Activated CD4-positive, alpha-beta T cell treated with anti-CD3 and anti-CD28 coated beads, Interleukin-10, Interleukin-2, amounts not matched to agents 100 ng/mL and 50 ng/mL, durations not matched to agents 16 hours and 8 hours (primary cell): ENCODE measurements at regions not wholly inside any gene's neighbourhood (a gene's known extent, or its start where the extent isn't known, plus 50 kb on each side); places are given as distances from the start of the nearest gene placed in this dataset.
"Not testable (repeated sequence)": the region's sequence is repeated elsewhere in the genome, so short reads cannot be mapped to it uniquely, and the experiment has no call there.

Source experiments
- DNase-seq: peaks from one replicate; pipeline ENCODE4 v3.0.0-alpha.2; 2020

- DNase-seq, result no peak
These were observed 1102.6 kb upstream of the EPHA6 start for GRCh38 chr3:95711789-95712188.

- DNase-seq, result no peak
These were observed 1099.3 kb upstream of the EPHA6 start for GRCh38 chr3:95715128-95715527.

DNA sequence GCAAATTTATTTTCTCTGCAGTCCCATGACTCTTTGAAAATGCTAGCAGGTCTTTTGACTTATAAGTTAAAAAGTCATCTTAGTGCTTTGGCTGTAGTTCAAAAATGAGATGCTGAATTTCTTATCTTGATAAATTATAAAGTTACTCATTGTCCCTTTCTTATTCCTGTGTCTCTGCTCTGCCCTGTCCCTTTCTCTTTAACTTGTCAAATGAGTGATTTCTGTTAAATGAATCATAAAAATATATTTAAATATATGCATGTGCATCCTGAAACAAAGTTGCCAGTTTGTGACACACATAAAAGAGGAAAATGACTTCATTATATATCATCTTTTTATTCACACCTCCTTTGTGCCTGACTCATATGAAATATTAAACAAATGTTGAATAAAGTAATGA is 1097.3 kb upstream of the EPHA6 start:
- no peak for DNase-seq

GRCh38 chr3:95718168-95718567 is 1096.2 kb upstream of the EPHA6 start:
- no peak for DNase-seq

DNA sequence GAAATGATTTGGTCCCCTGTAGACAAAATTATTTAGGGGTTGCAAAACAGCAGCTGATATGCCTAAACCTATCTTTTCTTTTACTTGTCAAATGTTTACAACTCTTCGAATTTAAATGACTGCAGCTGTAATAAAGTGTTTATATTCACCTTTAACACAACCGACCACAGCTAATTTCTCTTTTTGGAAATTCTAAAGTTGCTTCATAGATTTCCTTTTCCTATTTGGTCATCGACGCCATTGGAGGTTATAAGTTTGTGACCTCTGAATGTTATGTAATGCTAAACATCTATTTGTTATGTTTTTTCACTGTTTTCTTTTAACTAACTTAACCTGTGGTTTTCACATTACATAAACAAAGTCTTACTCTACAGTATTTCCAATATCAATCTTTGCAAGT is 1094.9 kb upstream of the EPHA6 start:
- no peak for DNase-seq

- peak; percentile 2 for DNase-seq
These were observed 1092.5 kb upstream of the EPHA6 start for GRCh38 chr3:95721938-95722337.

DNA sequence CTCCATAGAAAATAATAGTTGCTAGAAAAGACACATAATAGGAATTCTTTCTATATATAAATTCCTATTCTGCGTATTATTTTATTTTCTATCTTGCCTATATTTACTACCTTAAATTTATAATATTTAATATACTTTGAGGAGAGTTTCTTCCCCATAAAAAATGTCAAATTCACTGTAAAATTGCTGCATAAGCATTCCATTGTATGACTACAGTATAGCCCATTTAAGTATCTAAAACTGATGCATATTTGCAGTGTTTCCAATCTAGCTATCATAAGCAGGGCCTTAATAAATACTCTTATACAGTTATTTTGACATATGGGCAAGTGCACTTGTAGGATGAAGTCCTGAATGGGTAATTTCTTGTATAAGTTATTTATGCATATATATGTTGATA is 1088.6 kb upstream of the EPHA6 start:
- DNase-seq, result no peak

- peak; percentile 2 for DNase-seq
These were observed 1082.6 kb upstream of the EPHA6 start for GRCh38 chr3:95731753-95732152.

DNA sequence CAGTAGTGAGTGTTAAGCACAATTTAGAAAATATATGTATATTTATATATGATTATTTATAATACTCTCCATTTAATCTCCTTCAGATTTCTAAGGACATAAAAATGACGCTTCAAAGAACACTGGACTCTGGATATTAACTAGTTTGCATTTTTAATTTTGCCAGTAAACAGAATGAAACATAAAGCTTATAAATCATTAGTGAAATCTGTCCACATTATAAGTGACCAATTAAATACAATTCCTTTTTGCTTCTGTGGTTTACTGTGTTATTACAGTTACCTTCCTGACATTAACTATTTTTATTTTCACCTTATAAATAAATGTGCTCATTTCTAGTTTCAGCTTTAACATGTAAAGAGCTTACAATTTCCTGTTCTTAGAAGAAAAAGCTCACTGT is 1081.1 kb upstream of the EPHA6 start:
- DNase-seq, result no peak

GRCh38 chr3:95738045-95738444 is 1076.3 kb upstream of the EPHA6 start:
- no peak for DNase-seq

GRCh38 chr3:95744896-95745295 is 1069.5 kb upstream of the EPHA6 start:
- DNase-seq, result not testable (repeated sequence)

GRCh38 chr3:95750097-95750496 is 1064.3 kb upstream of the EPHA6 start:
- DNase-seq, result no peak

- no peak for DNase-seq
These were observed 1062.9 kb upstream of the EPHA6 start for GRCh38 chr3:95751509-95751908.

DNA sequence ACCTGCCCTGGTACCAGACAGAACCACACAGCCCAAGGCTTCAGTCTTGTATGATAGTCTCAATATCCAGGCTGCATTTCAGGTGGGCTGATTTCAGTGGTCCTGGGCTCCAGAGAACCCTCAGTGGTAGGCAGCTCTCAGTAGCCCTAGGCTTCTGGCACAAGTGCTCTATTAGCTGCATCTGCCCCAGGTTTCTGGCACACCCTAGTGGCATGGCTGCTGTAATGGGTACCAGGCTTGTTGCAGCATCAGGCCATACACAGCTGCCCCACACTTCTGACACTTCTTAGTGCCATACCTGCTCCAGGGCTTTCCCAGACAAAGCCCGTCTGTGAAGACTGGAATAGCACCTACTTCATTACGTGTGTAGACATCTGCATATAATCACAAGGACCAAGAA is 1062.2 kb upstream of the EPHA6 start:
- no peak for DNase-seq

DNA sequence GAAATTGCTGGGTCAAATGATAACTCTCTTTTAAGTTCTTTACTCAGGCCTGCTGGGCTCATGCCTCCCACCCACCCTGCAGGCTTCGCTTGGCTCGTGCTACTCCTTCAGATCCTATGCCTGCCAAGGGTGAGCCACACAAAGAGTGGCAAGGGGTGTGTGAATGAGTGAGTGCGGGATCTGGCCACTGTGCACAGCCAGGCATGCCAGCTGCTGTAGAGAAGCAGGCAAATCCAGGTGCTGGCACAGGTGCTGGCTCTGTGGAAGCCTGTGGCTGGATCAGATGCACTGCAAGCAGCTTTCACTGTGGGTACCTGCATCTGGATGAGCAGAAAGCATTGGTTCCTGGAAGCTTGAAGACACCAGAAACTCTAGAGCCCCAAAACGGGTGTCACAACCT is 1055.7 kb upstream of the EPHA6 start:
- no peak for DNase-seq

DNA sequence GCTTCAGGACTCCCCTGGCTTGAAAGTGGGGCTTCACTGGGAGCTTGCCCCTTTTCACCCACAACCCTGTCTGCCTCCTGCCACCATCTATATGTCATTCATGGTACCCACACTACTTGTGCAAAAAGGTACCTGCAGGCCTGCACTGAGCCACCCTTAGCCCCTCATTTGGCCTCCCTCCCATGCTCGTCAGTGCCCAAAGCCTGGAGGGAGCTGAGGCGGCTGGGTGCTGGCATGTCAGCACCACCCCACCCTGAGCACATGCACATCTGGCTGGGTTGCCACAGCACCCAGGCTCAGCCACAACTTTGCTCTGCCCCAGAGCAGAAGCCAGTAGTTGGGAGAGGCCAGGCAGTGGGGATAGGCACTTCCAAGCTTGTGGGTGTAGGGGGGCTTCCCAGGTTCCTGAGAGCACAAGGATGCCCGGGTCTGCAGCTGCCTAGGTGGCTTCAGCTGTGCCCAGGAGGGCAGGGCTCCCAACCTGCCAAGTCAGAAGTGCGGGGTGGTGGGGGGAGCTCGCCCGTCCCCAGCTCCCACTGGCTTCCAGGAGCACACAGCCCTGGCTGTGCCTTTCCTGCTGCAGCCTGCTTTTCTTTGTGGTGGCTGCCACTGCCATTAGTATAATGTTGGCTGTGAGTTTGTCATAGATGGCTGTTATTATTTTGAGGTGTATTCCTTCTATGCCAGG is 1054.6 kb upstream of the EPHA6 start:
- DNase-seq, result no peak

DNA sequence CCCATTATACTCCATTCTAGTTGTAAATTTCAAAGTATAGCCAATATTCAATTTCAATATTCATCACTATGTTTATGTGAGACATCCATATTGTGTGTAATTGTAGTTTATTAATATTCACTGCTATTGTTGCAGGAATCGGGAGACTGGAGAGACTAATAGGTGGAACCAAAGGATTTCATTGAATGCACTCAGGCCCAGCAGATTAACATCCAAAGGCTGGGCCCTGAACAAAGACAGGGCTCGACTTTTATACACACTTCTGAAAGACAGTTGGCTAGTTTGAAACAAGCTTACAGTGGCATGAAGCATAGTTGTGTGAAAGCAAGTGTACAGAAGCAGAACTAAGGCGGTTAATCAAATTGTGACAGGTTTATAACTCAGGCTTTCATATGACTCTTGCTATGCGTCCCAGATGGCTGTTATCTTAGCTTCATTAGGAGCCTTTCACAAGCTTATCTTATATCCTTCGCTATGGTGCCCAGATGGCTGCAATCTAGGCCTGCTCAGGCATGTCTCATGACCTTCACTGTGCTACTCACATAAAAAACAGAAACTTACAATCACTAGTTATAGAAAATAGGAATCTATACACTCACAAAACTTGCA is 1038.8 kb upstream of the EPHA6 start:
- DNase-seq, result no peak

DNA sequence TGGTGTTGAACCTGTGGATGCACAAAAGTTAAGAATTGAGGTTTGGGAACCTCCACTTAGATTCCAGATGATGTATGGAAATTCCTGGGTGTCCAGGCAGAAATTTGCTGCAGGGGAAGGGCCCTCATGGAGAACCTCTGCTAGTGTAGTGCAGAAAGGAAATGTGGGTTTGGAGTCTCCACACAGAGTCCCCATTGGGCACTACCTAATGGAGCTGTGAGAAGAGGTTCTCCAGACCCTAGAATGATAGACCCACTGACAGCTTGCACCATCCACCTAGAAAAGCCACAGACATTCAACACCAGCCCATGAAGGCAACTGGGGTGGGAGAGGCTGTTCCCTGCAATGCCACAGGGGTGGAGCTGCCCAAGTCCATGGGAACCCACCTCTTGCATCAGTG is 1032.8 kb upstream of the EPHA6 start:
- no peak for DNase-seq

- DNase-seq, result no peak
These were observed 1025.3 kb upstream of the EPHA6 start for GRCh38 chr3:95789111-95789510.

- no peak for DNase-seq
These were observed 1017.3 kb upstream of the EPHA6 start for GRCh38 chr3:95797081-95797480.

GRCh38 chr3:95798628-95799027 is 1015.8 kb upstream of the EPHA6 start:
- no peak for DNase-seq

DNA sequence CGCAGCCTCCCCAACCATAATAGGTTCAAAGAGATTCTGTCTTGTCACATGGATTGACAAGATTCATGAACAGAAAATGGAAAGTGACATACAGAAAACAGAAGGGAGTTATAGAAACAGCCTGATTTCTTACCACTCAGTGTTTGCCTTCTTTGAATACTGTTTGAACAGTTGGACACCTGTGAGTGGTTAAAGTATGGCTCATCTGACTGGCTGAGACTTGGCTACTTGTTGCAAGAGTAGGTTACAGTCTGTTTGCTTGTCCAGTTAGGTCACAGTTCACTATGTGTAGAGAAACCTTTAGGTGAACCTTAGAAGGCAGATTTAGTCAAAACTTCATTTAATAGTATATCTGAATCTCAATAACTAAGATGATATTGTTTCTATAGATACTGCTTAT is 1003.9 kb upstream of the EPHA6 start:
- no peak for DNase-seq

- peak; percentile 1 for DNase-seq
These were observed 1001.1 kb upstream of the EPHA6 start for GRCh38 chr3:95813244-95813643.

GRCh38 chr3:95815828-95816227 is 998.6 kb upstream of the EPHA6 start:
- DNase-seq, result no peak

- no peak for DNase-seq
These were observed 988.0 kb upstream of the EPHA6 start for GRCh38 chr3:95826419-95826818.
